LNCaP clone FGC (cell line): ENCODE measurements at regions not wholly inside any gene's neighbourhood (a gene's known extent, or its start where the extent isn't known, plus 50 kb on each side); places are given as distances from the start of the nearest gene placed in this dataset.

ENCODE experiments used
- DNase-seq: peaks from one replicate; pipeline ENCODE4 v3.0.0-alpha.2; 2011; ENCODE audit warnings: low read depth
- H3K4me3 ChIP-seq: 2 replicates; pipeline ENCODE4 v1.5.1; 2011; ENCODE audit warnings: mild to moderate bottlenecking, low read depth, low read length, control low read depth
- CTCF ChIP-seq: IDR thresholded peaks from 2 replicates; pipeline ENCODE4 v1.5.1; 2012; ENCODE audit warnings: mild to moderate bottlenecking; ENCODE audit not compliant: control insufficient read depth, insufficient read depth; ENCODE audit errors: extremely low read depth

GRCh38 chr11:92794783-92795182 lies 174.7 kb upstream of the MTNR1B start:
- no peak for DNase-seq
- TF ChIP-seq CTCF = no peak
- no peak overlapping the region for H3K4me3 ChIP-seq

- no peak overlapping the region for H3K4me3 ChIP-seq
- no peak for TF ChIP-seq CTCF
- no peak for DNase-seq
These were observed 172.7 kb upstream of the MTNR1B start for GRCh38 chr11:92796744-92797143.

DNA sequence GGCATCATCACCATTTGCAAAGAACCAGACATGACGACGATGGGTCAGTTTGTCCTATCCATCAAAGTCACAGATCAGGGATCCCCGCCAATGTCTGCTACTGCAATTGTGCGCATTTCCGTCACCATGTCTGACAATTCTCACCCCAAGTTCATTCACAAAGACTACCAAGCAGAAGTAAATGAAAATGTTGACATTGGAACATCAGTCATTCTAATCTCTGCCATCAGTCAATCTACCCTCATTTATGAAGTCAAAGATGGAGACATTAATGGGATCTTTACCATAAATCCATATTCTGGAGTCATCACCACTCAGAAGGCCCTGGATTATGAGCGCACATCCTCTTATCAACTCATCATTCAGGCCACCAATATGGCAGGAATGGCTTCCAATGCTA lies 171.6 kb upstream of the MTNR1B start:
- DNase-seq = no peak
- TF ChIP-seq CTCF = no peak
- no peak overlapping the region for H3K4me3 ChIP-seq

- DNase-seq = no peak
- TF ChIP-seq CTCF = no peak
- no peak overlapping the region for H3K4me3 ChIP-seq
These were observed 167.8 kb upstream of the MTNR1B start for GRCh38 chr11:92801685-92802084.

DNA sequence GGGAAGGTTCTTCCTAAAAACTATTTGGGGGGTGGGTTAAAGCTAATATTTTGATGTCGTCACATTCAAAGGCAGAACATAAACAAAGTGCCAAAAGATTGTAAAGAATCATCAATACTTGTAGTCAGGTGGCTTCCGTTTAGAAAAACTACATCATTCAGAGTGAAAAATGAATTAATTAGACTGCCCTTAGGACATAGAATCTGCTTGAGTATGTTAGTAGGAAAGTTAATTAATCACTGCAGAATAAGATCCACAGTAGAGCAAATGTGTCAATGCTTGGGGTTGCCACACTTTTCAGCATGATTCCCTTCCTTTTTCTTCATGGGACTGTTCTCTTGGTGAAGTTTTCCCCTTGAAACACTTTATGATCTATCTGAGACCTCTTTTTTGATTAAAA lies 166.8 kb upstream of the MTNR1B start:
- no peak overlapping the region for H3K4me3 ChIP-seq
- DNase-seq = no peak
- no peak for TF ChIP-seq CTCF

- DNase-seq = no peak
- H3K4me3 ChIP-seq = no peak overlapping the region
- no peak for TF ChIP-seq CTCF
These were observed 166.1 kb upstream of the MTNR1B start for GRCh38 chr11:92803391-92803790.

- TF ChIP-seq CTCF = no peak
- no peak overlapping the region for H3K4me3 ChIP-seq
- no peak for DNase-seq
These were observed 165.0 kb upstream of the MTNR1B start for GRCh38 chr11:92804388-92804966.
